ENCODE measurements at regions not wholly inside any gene's neighbourhood (a gene's known extent, or its start where the extent isn't known, plus 50 kb on each side); places are given as distances from the start of the nearest gene placed in this dataset.

GRCh38 chr2:156191527-156191926, 141.0 kb downstream of the NR4A2 start:
- Histone ChIP-seq H3K27ac (ENCODE audit: insufficient read depth, low read length) (no peak overlapping the region), H3K4me3 (ENCODE audit: insufficient read depth, low read depth, low read length) (no peak overlapping the region), H3K56ac (ENCODE audit: extremely low read depth, insufficient read depth, low read length) (no peak overlapping the region), H3K18ac (ENCODE audit: low read depth, low read length) (no peak overlapping the region), H2AFZ (replicated peaks; ENCODE audit: low read length, poor library complexity) (no peak overlapping the region), H2BK15ac (ENCODE audit: low read depth, low read length) (no peak overlapping the region), H4K20me1 (ENCODE audit: insufficient read depth, low read length) (no peaks in the 10 kb centered on the region), H2BK5ac (ENCODE audit: low read depth, low read length, poor library complexity, severe bottlenecking) (no peak overlapping the region), H4K91ac (ENCODE audit: insufficient read depth, low read depth, low read length) (no peak overlapping the region), H3K23ac (ENCODE audit: low read depth, low read length) (no peak overlapping the region), H4K5ac (ENCODE audit: low read depth, low read length) (no peak overlapping the region), H3K4ac (ENCODE audit: low read depth, low read length) (no peak overlapping the region), H3K4me2 (ENCODE audit: low read depth, low read length) (no peak overlapping the region), H2BK120ac (ENCODE audit: low read depth, low read length) (no peak overlapping the region), H2AK5ac (ENCODE audit: low read depth, low read length) (no peak overlapping the region), H2BK20ac (ENCODE audit: low read depth, low read length) (no peak overlapping the region), H4K8ac (ENCODE audit: low read depth in 2 of 2, low read length in 2 of 2) (no peak overlapping the region), H3K4me1 (ENCODE audit: control insufficient read depth, insufficient read depth, low read length) (no peaks in the 10 kb centered on the region), H3K9me1 (ENCODE audit: insufficient read depth, low read length) (no peaks in the 10 kb centered on the region), H3K9me3 (ENCODE audit: control insufficient read depth, insufficient read depth, low read length) (no peaks in the 10 kb centered on the region), H3K36me3 (ENCODE audit: control insufficient read depth, insufficient read depth, low read length) (no peaks in the 10 kb centered on the region), H3K27me3 (ENCODE audit: control insufficient read depth, insufficient read depth, low read length) (no peaks in the 10 kb centered on the region), H3K9ac (ENCODE audit: low read depth, low read length) (no peak overlapping the region), H3K14ac (replicated peaks; ENCODE audit: low read depth, low read length) (no peak overlapping the region), H3K79me1 (ENCODE audit: low read depth in 1 of 2, low read length in 2 of 2) (no peaks in the 10 kb centered on the region), H2AK9ac (replicated peaks; ENCODE audit: low read depth, low read length, poor library complexity) (no peak overlapping the region)
- dilution Hi-C loops (cut with HindIII; ENCODE audit: low sequenced_read_pairs, unreplicated experiment) (no loop called here), intact Hi-C loops (cut with micrococcal nuclease) (loop anchor here (5.0 kb wide), 1 partner anchor 701 kb away; no protein-coding TSS in a partner anchor), in situ Hi-C loops (cut with MboI; ENCODE audit: low sequenced_read_pairs) (no loop called here)
- POLR2A ChIA-PET (ENCODE audit: unreplicated experiment), result no interaction called here
- DNase-seq (no peak), ATAC-seq (ENCODE audit: low read depth) (no peak)
- no TSS peak for BruUV-seq (replicated peaks)
- CTCF ChIA-PET, result interaction anchor here (0.6 kb wide), 1 partner anchor 398 kb away, joined by 3 read pairs; no protein-coding TSS in a partner anchor
- no CpG with 5 or more reads among the region's 2 CpGs for WGBS, 2 experiments (ENCODE audit: extremely low coverage in 2 of 2, insufficient read length in 1 of 2)
- TF ChIP-seq, protein P1, sequence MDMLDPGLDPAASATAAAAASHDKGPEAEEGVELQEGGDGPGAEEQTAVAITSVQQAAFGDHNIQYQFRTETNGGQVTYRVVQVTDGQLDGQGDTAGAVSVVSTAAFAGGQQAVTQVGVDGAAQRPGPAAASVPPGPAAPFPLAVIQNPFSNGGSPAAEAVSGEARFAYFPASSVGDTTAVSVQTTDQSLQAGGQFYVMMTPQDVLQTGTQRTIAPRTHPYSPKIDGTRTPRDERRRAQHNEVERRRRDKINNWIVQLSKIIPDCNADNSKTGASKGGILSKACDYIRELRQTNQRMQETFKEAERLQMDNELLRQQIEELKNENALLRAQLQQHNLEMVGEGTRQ (IDR thresholded peaks at IDR 0.05; ENCODE audit: low read depth, low read length), result no peak
- TF ChIP-seq CTCF (conservative IDR thresholded peaks at IDR 0.05; ENCODE audit: low read depth, low read length), result no peak

Data from IMR-90 (cell line).